A673 (cell line): ENCODE measurements at regions not wholly inside any gene's neighbourhood (a gene's known extent, or its start where the extent isn't known, plus 50 kb on each side); places are given as distances from the start of the nearest gene placed in this dataset.

Experiments used
- BruUV-seq: library from RNA; stranded (reverse); fragments of 400-500 nt; replicated peaks from 2 replicates; lab custom pipeline; 2021; lab: Mats Ljungman, UMichigan
- CTCF ChIA-PET: fragments of 300-600 bp; sonication (Branson Sonifier 250); formaldehyde crosslinking; loops from one replicate; lab custom pipeline; 2022; ENCODE audit warnings: antibody characterized with exemption; lab: Charles Lee
- POLR2A ChIA-PET: fragments of 300-600 bp; sonication (Branson Sonifier 250); formaldehyde crosslinking; loops from one replicate; lab custom pipeline; 2022; ENCODE audit warnings: antibody characterized with exemption; ENCODE audit not compliant: low non-redundant PET; lab: Charles Lee
- DNase-seq: peaks from one replicate; pipeline ENCODE4 v3.0.0-alpha.2; 2015; ENCODE audit warnings: low spot score
- H3K27ac ChIP-seq: fragments of 200-600 bp; sonication (generic); 2 replicates; pipeline ENCODE4 v1.5.1; 2016; ENCODE audit warnings: mixed run types, low read depth, mild to moderate bottlenecking, mixed read lengths, antibody characterized with exemption, low read length; ENCODE audit not compliant: poor library complexity, severe bottlenecking
- H3K27me3 ChIP-seq: fragments of 200-600 bp; sonication (generic); replicated peaks from 2 replicates; pipeline ENCODE4 v1.6.1; 2017; ENCODE audit warnings: mixed run types, low read depth, mild to moderate bottlenecking, mixed read lengths, antibody characterized with exemption, low read length; ENCODE audit not compliant: insufficient read depth, poor library complexity
- H3K36me3 ChIP-seq: fragments of 200-600 bp; sonication (generic); 2 replicates; pipeline ENCODE4 v1.6.1; 2016; ENCODE audit warnings: mixed run types, mild to moderate bottlenecking, mixed read lengths, antibody characterized with exemption, low read length; ENCODE audit not compliant: insufficient read depth, poor library complexity, severe bottlenecking
- H3K4me1 ChIP-seq: fragments of 200-600 bp; sonication (generic); 2 replicates; pipeline ENCODE4 v1.6.1; 2017; ENCODE audit warnings: mixed run types, mild to moderate bottlenecking, mixed read lengths, antibody characterized with exemption, low read length; ENCODE audit not compliant: insufficient read depth, poor library complexity, severe bottlenecking
- H3K4me3 ChIP-seq: fragments of 200-600 bp; sonication (generic); 2 replicates; pipeline ENCODE4 v1.5.1; 2016; ENCODE audit warnings: low read depth, mixed run types, mild to moderate bottlenecking, mixed read lengths, low read length; ENCODE audit not compliant: poor library complexity, severe bottlenecking
- H3K9me3 ChIP-seq: fragments of 200-600 bp; sonication (generic); 2 replicates; pipeline ENCODE4 v1.6.1; 2016; ENCODE audit warnings: mixed run types, low read depth, mild to moderate bottlenecking, mixed read lengths, antibody characterized with exemption, low read length; ENCODE audit not compliant: poor library complexity, severe bottlenecking
- EZH2 ChIP-seq: fragments of 200-600 bp; sonication (generic); IDR thresholded peaks from 2 replicates; pipeline ENCODE4 v1.6.1; 2017; ENCODE audit warnings: borderline replicate concordance, low read depth, mild to moderate bottlenecking, mixed read lengths, antibody characterized with exemption, low read length; ENCODE audit not compliant: poor library complexity, severe bottlenecking
- intact Hi-C: fragments of 100-400 bp; cut with micrococcal nuclease; formaldehyde crosslinking; loops from one replicate; pipeline ENCODE4 v1.10.0; 2022; ENCODE audit not compliant: unreplicated experiment
- TF ChIP-seq, protein P1 (sequence below): fragments of 300-800, 200-600 bp; sonication (generic); conservative IDR thresholded peaks from 2 replicates; pipeline ENCODE4 v1.5.1; 2017; ENCODE audit warnings: low read depth, mild to moderate bottlenecking, antibody characterized with exemption, low read length, moderate library complexity, mixed read lengths

DNA sequence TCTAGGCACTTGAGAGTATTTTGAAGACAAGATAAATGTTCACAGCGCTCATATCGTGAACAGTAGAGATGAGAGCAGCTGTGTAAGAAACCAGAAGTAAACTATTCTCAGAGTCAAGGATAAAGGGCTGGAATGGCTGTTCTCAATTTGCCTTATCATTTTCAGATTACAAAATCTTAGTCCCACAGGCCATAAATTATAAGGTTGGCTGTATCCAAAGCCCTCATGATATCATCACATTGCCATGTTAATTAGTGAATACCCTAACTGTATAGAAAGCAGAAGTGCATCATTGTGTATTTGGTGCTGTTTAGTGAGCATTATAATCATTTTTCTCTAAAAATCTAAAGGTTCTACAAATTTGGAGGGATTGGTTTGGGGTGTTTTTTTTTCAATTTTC lies 168.9 kb upstream of the EDNRA start:
- Histone ChIP-seq H3K27me3 (no peaks in the 10 kb centered on the region), H3K9me3 (no peaks in the 10 kb centered on the region), H3K4me1 (peaks cover 21% of the 10 kb centered on the region), H3K36me3 (no peaks in the 10 kb centered on the region), H3K27ac (peak overlapping the region; percentile 62), H3K4me3 (no peak overlapping the region)
- intact Hi-C loops, result no loop called here
- peak; percentile 69 for DNase-seq
- TF ChIP-seq, protein P1, sequence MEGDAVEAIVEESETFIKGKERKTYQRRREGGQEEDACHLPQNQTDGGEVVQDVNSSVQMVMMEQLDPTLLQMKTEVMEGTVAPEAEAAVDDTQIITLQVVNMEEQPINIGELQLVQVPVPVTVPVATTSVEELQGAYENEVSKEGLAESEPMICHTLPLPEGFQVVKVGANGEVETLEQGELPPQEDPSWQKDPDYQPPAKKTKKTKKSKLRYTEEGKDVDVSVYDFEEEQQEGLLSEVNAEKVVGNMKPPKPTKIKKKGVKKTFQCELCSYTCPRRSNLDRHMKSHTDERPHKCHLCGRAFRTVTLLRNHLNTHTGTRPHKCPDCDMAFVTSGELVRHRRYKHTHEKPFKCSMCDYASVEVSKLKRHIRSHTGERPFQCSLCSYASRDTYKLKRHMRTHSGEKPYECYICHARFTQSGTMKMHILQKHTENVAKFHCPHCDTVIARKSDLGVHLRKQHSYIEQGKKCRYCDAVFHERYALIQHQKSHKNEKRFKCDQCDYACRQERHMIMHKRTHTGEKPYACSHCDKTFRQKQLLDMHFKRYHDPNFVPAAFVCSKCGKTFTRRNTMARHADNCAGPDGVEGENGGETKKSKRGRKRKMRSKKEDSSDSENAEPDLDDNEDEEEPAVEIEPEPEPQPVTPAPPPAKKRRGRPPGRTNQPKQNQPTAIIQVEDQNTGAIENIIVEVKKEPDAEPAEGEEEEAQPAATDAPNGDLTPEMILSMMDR, result no peak
- no peak for TF ChIP-seq EZH2
- BruUV-seq, result no TSS peak
- CTCF ChIA-PET, result no interaction called here
- POLR2A ChIA-PET, result no interaction called here

DNA sequence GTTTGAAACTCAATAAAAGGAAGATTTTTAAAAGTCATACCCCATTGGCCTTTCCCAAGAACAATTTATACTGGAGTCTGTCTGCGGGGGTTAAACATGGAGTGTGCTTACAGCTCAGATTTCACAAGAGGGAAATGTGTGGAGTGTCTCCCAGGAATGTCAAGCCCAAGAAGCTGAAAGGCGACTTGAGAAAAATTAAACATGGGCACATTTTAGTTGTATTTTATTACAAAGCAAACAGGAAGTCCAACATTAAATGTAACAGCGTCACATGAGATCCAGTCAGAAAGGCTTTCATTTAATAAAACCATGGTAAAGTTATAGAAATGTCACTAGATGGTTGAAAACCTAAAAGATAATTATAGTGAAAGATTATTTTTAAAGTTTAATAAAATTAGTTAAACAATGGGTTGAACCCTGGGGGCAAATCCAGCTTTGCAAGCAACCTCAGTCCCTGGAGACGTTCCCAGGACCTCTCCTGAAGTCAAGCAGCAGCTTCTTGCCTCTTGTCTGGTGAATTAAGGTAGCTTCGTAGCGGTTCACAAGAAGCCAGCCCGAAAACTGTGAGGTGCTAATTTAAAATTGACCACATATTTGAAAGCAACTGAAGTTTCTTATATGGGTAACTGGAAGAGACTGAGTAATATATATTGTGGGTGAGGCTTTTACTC lies 168.4 kb upstream of the EDNRA start:
- intact Hi-C loops, result no loop called here
- CTCF ChIA-PET, result no interaction called here
- POLR2A ChIA-PET, result no interaction called here

DNA sequence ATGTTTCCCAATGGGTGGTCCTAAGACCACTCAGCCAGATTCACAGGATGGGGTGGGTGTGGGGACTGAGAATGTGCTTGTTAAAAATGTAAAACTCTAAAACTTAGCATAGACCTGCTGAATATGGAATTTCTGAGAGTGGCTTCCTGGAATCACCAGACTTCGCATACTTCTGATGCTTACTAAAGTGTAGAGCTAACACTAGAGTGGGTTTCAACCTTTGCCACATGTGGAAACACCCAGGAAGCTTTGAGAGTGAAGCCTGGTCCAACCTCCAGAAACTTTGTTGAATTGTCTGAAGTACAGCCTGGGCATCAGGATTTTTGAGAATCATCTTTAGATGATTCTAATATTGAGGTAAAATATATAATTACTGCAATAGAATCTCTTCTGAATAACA lies 167.8 kb upstream of the EDNRA start:
- peak overlapping the region; percentile 62 for H3K27ac ChIP-seq
- no peak overlapping the region for H3K4me3 ChIP-seq
- no peak for DNase-seq
- POLR2A ChIA-PET, result no interaction called here
- no peaks in the 10 kb centered on the region for H3K36me3 ChIP-seq
- no peaks in the 10 kb centered on the region for H3K27me3 ChIP-seq
- CTCF ChIA-PET, result no interaction called here
- TF ChIP-seq EZH2, result no peak
- TF ChIP-seq, protein P1, result no peak
- H3K4me1 ChIP-seq, result peaks cover 24% of the 10 kb centered on the region
- intact Hi-C loops, result no loop called here
- H3K9me3 ChIP-seq, result no peaks in the 10 kb centered on the region
- no TSS peak for BruUV-seq

More for the DNA sequence above, 168.4 kb upstream of the EDNRA start:
- Histone ChIP-seq H3K36me3 (no peaks in the 10 kb centered on the region), H3K27me3 (no peaks in the 10 kb centered on the region), H3K4me1 (peaks cover 24% of the 10 kb centered on the region), H3K27ac (peak overlapping the region; percentile 62), H3K4me3 (peak overlapping the region; percentile 11), H3K9me3 (no peaks in the 10 kb centered on the region)
- TF ChIP-seq EZH2, result no peak
- TF ChIP-seq, protein P1, result no peak
- BruUV-seq, result no TSS peak
- peak; percentile 88 for DNase-seq
